NCI-H1417 (cell line): ENCODE measurements at regions not wholly inside any gene's neighbourhood (a gene's known extent, or its start where the extent isn't known, plus 50 kb on each side); places are given as distances from the start of the nearest gene placed in this dataset.
A peak's percentile ranks its signal among the peaks of the same experiment; 100 is the strongest.
"Not testable (repeated sequence)": the region's sequence is repeated elsewhere in the genome, so short reads cannot be mapped to it uniquely, and the experiment has no call there.

Experiments
- DNase-seq, 3 experiments: peaks; one replicate each; lab custom pipeline; 2025; lab: John Stamatoyannopoulos, UW

DNA sequence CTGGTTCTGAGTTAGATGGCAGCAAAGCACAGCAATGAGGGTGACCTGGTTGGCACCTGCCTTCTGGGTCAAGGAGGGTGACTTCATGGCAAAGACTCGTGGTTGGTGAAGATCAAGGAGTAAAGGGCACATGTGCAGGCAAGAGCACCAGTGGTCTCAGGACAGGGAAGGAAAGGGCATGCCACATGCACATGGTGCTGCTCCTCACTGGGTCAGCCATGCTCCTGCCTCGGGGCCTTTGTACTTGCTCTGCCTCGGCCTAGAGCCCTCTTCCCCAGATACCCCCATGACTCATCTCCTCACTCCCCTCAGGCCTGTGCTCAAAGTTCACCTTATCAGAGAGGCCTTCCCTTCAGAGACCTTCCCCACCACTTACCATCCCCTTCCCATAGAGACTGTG is 106.7 kb upstream of the KDM7A start:
- DNase-seq = no peak

DNA sequence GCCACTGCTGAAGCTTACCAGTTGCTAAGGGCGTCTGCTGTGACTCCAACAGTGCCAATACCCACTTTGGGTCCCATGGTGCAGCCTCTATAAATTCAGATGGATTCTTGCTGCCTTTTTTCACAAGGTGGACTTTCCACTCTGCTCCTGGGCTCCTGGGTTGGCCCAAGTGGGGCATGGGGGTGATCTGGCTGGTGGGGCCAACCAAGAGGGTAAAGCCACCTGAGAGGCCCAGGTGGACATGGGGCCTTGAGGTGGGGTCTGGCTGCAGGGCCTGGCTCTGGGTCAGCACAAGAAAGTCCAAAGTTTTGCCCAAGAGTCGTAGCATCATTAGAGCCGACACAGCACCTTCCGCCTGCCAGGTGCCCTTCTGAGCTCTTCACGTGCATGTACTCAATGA is 105.2 kb upstream of the KDM7A start:
- no peak for DNase-seq

DNA sequence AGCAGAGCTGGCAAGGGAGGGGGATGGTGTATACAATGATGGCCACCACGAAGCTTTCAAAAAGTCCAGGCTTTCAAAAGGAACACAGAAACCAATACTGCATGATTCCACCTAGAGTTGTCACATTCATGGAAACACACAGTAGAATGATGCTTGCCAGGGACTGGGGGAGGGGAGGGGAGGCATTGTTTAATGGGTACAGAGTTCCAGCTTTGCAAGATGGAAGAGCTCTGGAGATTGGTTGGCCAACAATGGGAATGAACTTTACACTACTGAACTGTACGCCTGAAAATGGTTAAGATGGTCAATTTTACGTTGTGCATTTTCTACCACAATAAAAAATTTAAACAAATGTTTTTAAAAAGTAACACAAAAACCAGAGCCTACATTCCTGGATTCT is 104.5 kb upstream of the KDM7A start:
- no peak for DNase-seq

DNA sequence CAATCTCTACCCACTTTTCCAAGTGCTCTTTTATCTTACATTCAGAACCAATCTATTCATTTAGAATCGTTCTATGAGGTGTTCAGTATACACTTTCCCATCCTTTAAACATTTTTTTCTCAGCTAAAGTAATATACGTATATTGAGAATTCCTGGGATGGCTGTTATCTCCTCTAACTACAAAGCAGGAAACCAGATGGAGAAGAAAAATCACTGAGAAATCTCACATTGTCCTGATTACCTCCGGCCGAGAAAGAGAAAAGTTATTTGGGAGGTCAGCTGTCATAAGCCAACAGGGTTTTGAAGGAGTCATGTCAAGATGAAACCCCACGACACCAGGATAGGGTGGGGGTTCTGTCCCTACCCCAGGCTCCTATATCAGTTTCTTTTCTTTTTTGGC is 99.2 kb upstream of the KDM7A start:
- no peak for DNase-seq

DNA sequence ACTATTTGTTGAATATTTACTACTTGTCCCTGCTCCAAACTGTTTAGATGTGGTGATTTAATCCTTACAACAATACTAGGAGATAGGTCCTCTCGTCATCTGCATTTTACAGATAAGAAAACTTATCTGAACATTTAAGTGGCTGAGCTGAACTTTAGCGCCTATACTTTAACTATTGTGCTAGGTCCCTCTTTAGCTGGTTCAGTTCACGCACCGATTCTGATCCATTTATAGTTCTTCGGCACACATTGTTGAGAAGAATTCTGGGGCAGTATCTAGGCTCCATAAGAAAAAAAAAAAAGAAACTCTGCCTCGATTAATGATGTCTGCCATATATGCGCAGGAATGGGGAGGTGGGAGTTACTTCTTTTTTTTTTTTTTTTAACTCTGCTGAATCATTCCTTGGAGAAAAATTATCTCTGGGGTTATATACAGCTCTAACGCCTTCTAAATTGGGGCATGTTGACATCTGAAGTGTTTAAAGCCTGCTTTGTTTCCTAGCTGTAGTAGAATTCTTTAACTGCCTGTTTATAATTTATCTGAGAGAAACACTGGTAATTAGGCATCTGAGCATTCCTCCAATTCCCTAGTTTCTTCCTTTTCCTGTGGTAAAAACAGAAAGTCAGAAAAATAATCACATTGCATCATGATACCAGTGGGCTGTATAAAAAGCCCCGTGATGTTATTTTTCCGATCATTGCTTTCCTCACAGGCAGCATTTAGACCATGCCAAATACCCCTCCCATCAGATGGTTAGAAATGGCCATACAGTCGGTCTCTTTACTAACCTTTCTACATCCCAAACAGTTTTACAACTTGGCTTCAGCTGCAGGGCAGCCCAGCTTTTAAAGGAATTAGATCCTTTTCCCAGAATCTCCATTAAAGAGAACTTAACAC is 98.5 kb upstream of the KDM7A start:
- DNase-seq = no peak

DNA sequence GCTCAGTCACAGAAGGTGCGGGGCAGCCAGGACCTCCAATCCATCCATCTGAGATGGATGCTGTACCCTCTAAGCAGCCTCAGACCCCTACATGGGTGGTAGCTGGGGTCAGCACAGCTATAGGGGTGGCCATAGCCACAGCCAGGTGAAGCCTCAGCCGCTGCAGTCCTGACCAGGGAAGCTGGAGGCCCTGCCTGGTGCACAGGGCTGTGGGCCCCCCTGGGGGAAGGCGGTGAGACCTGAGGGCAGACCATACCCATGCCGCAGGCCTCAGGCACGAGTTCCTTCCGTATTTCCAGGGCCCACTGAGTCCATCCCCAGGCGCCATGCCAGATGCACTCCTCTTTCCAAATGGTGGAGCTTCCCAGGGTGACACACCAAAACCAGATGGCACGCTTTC is 96.6 kb upstream of the KDM7A start:
- DNase-seq = no peak

DNA sequence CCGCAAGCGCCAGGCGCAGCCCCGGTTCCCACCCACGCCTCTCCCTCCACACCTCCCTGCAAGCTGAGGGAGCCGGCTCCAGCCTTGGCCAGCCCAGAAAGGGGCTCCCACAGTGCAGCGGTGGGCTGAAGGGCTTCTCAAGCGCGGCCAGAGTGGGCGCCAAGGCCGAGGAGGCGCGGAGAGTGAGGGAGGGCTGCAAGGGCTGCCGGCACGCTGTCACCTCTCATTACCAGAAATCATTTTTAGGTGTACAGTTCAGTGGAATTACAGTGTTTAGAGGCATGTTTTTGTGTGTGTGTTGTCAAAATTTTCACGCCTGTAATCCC is 94.8 kb upstream of the KDM7A start:
- not testable (repeated sequence) for DNase-seq

DNA sequence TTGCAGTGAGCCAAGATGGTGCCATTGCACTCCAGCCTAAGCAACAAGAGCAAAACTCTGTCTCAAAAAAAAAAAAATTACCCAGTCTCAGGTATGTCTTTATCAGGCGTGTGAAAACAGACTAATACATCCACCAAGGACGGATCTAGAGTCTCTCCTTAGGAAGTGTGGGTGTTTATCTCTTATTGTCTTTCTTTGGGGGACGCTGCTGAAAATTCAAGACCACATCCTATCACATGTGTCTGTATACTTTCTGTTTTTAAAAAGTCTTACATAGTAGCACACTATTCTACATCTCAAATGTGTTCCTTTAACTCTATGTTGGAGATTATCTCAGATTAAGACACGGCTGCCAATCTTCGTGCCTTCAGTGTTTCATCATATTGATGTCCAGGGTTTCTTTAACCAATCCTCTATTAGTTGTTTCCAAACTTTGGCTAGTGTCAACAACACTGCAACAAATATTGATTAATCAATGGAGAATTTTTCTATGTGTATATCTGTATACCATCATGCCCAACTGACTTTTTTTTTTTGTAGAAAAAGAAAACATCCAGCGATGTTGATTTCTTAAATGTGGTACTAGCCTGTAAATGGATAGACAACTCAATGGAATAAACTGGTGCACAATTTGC is 92.3 kb upstream of the KDM7A start:
- no peak for DNase-seq

DNA sequence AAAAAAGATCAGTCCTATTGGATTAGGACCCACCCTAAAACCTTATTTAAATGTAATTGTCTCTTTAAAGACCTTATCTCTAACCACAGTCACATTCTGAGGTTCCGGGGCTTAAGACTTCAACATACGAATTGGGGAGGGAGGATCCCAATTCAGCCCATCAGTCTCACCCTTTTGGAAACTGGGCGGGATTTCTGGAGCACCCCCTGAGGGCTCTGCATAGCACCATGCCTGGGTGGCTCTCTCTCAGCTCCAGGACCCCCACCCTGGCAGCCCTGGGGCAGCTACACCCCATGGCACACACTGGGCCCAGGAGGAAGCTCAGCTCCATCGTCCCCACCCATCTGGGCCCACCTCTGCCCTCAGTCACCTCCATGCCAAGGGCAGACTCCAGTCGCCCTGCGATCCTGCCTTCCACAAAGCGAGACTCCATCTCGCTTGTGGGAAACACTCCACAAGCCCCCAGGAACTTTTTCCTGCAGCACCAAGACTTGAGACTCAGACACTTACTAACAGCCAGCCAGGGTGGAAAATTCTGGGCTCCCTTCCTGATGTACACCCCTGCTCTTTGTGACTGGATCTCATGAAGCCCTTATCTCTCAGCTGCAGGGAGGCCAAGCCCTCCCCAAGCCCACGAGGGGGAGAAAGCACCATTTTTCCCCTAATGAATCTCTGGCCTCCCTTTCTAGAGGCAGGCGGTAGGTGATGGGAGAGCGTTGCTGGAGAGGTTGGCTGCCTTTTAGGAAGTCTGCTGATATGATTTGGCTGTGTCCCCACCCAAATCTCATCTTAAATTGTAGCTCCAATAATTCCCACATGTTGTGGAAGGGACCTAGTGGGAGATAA is 90.8 kb upstream of the KDM7A start:
- no peak for DNase-seq

DNA sequence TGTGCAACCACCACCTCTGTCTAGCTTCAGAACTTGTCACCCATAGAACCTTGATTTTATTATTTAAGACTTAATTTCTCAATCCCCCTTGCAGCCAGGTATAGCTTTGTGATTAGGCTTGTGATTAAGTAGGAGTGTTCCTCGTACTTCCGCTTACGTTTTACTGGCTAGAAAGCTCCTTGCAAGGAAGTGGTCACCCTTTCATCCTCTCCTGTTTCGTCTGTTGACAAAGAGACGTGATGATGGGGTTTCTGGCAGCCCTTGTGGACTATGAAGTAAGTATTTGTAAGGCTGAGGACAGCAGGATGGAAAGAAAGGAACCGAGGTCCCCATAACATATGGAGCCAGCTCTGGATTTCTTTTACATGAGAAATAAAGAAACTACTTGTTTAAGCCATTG is 86.5 kb upstream of the KDM7A start:
- DNase-seq = no peak

DNA sequence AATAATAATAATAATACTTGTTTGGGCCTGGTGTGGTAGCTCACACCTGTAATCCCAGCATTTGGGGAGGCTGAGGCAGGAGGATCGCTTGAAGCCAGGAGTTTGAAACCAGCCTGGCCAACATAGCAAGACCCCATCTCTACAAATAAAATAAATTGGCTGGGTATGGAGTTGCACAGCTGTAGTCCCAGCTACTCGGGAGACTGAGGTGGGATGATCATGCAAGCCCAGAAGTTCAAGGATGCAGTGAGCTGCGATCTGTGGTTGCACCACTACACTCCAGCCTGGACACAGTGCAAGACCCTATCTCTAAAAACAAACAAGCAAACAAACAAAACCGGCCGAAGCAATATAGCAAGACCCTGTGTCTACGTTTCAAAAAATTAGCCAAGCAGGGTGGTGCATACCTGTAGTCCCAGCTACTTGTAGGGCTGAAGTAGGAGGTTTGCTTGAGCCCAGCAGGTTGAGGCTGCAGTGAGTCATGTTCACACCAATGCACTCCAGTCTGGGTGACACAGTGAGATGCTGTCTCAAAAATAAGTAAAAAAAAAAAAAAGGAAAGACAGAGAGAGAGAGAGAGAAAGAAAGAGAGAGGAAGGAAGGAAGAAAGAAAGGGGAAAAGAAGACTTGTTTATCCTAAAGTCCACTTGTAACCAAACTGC is 85.6 kb upstream of the KDM7A start:
- no peak for DNase-seq

DNA sequence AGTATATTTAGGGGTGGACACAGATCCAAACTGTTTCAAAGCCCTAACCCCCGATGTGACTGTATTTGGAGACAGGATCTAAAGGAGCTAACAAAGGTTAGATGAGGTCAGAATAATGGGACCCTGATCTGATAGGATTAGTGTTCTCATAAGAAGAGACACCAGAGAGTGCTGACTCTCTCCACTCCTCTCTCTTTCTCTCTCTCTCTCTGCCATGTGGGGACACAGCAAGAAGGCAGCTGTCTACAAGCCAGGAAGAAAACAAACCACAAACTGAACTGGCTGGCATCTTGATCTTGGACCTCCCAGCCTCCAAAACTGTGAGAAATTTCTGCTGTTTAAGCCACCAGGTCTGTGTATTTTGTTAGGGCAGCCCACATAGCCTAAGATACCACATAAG is 84.7 kb upstream of the KDM7A start:
- DNase-seq = no peak

DNA sequence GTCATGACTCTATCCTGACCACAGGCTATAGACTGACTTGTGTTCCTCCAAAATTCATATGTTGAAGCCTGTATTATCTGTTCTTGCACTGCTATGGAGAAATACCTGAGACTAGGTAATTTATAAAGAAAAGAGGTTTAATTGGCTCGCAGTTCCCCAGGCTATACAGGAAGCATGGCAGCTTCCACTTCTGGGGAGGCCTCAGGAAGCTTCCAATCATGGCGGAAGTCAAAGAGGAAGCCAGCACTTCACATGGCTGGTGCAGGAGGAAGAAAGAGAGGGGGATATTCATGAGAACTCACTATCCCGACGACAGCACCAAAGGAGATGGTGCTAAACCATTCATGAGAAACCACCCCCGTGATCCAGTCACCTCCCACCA is 84.3 kb upstream of the KDM7A start:
- DNase-seq = no peak

DNA sequence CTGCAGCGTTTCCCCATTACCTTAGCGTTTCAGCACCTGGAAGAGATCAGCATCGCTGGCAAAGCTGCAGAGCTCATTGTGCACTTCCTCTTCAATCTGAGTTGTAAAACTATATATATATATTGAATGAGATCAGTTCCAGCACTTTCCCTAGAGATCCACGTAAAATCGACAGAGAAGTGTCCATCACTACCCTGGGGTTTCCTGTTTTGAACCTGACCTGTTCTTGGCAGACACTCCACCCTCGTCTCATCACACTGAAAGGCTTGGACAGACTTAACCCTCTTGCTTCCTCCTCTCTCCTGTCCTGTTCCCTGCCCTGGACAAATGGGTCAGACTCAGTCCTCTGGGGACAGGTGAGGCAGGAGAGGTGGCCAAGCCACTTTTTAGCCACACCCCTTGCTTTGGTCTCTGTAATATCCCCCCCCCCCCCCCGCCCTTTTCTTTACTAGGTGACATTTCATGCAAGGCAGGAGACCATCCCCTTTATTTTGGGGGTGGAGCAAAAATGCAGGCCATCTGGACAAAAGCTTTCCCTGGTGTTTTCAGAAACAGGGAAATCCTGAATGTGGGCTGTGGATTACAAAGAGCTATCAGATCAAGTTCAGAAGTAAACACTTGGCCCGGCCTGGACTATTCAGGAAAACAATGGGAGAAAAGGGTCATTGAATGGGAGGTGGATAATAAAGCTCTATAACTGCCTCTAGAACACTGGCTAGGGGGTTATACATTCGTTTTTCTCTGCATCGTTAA is 83.7 kb upstream of the KDM7A start:
- peak; percentile 33 to 72 (median 62) for DNase-seq

DNA sequence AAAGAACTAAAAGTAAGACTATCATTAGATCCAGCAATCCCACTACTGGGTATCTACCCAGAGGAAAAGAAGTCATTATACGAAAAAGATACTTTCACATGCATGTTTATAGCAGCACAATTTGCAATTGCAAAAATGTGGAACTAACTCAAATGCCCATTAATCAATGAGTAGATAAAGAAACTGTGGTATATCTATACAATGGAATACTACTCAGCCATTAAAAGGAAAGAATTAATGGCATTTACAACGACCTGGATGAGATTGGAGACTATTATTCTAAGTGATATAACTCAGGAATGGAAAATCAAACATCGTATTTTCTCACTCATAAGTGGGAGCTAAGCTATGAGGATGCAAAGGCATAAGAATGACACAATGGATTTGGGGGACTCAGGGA is 80.5 kb upstream of the KDM7A start:
- DNase-seq = not testable (repeated sequence)

DNA sequence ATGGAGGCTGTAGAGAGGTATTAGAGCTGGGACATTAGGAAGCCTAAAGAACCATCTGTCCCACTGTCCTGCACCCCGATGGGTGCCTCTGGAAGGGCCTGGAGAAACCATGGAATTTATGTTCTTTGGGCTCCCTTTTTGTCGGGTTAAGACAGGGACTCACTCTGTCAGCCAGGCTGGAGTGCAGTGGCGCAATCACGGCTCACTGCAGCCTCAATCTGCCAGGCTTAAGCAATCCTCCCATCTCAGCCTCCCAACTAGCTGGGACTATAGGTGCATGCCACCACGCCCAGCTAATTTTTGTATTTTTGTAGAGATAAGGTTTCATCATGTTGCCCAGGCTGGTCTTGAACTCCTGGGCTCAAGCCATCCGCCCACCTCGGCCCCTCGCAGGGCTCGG is 78.2 kb upstream of the KDM7A start:
- DNase-seq = not testable (repeated sequence)

DNA sequence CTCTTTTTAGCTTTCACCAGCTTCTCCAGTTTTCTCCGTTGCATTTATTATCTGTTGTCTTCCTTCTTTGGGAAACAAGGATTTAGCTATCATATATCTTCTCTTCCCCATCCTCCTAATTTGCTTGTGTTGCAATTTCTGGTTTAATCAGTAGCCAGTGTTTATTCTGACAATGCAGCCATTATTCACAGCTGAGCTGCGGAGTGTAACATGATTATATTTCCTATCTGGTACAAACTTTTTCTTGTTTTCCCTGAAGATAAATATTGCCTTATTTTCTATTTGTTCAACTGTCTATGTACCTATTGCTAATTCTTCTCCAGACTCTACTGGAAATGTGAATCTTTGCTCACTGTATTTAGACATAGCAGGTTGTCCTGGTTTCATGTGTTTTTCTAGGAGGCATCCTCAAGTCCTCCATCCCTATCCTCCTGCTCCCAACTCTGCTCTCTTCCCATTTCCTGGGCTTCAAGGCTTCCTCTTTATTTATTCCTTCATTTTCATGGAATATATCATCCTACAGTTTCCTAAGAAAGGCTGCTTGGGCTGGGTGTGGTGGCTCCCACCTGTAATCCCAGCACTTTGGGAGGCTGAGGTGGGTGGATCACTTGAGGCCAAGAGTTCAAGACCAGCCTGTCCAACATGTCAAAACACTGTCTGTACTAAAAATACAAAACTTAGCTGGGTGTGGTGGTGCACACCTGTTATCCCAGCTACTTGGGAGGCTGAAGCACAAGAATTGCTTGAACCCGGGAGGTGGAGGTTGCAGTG is 72.4 kb upstream of the KDM7A start:
- no peak for DNase-seq

DNA sequence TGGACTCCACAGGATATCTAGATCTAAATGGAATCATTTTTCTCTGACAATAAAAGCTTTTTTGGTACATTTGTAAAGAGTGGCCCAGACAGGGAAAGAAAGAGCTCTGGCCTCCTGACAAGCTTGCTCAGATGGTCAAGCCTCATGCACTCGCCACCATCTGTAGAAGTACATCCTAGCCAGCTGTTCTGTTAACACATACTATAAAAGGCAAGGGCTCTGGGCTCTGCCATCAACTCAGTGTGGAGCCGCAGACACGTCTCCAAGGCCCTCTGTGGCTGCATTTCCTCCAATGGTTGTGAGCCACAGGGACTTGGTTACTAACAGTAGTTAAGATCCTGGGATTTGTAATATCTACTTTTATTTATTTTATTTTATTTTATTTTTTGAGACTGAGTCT is 70.8 kb upstream of the KDM7A start:
- DNase-seq = no peak

DNA sequence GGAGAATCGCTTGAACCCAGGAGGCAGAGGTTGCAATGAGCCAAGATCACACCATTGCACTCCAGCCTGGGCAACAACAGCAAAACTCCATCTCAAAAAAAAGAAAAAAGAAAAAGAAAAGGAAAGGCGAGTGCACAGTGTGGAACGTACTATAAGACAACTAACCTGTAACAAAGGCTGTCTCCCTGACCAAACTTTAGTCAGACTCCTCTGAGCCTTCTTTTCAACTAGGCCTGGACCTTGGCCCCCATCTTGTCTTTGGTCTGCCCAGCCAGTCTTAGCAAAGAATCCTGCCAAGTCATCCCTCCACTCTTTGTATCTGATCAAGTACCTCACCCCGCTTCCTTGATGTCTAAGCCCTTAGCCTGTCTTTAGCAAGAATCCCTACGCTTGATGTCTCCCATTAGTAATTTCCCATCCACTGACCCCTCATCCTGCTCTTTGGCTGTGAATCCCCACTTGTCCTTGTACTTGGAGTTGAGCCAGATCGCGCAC is 68.9 kb upstream of the KDM7A start:
- no peak for DNase-seq
